ENCODE measurements at regions not wholly inside any gene's neighbourhood (a gene's known extent, or its start where the extent isn't known, plus 50 kb on each side); places are given as distances from the start of the nearest gene placed in this dataset.
"Not testable (repeated sequence)": the region's sequence is repeated elsewhere in the genome, so short reads cannot be mapped to it uniquely, and the experiment has no call there.

GRCh38 chr9:103186959-103187358, 191.8 kb downstream of the CYLC2 start:
- DNase-seq (ENCODE audit: extremely low spot score), result no peak
- TF ChIP-seq CTCF (IDR thresholded peaks at IDR 0.05; ENCODE audit: control extremely low read depth, extremely low read depth, low read depth, missing control alignments), result no peak
- CTCF ChIA-PET, result interaction anchor here (1.0 kb wide), 1 partner anchor 8 kb away, joined by 3 read pairs; no protein-coding TSS in a partner anchor
- POLR2A ChIA-PET, result no interaction called here

GRCh38 chr9:103188781-103189350, 193.7 kb downstream of the CYLC2 start:
- TF ChIP-seq CTCF (IDR thresholded peaks at IDR 0.05; ENCODE audit: control extremely low read depth, extremely low read depth, low read depth, missing control alignments), result no peak
- ChIA-PET CTCF (no interaction called here), POLR2A (no interaction called here)
- DNase-seq (ENCODE audit: extremely low spot score), result no peak

- no peak for TF ChIP-seq CTCF (IDR thresholded peaks at IDR 0.05; ENCODE audit: control extremely low read depth, extremely low read depth, low read depth, missing control alignments)
- CTCF ChIA-PET, result no interaction called here
- POLR2A ChIA-PET, result no interaction called here
- no peak for DNase-seq (ENCODE audit: extremely low spot score)
Observed at GRCh38 chr9:103193992-103194391, 198.9 kb downstream of the CYLC2 start.

GRCh38 chr9:103203172-103203571, 208.0 kb downstream of the CYLC2 start:
- POLR2A ChIA-PET, result no interaction called here
- CTCF ChIA-PET, result no interaction called here
- TF ChIP-seq CTCF (IDR thresholded peaks at IDR 0.05; ENCODE audit: control extremely low read depth, extremely low read depth, low read depth, missing control alignments), result no peak

GRCh38 chr9:103205881-103206585, 210.9 kb downstream of the CYLC2 start:
- DNase-seq (ENCODE audit: extremely low spot score); POLR2A ChIA-PET: not testable (repeated sequence)
- CTCF ChIA-PET, result interaction anchor here (1.7 kb wide), 1 partner anchor 42 kb away, joined by 3 read pairs; no protein-coding TSS in a partner anchor

More at GRCh38 chr9:103203172-103203571, 208.0 kb downstream of the CYLC2 start:
- DNase-seq (ENCODE audit: extremely low spot score), result no peak

- ChIA-PET POLR2A (no interaction called here), CTCF (no interaction called here)
- no peak for TF ChIP-seq CTCF (IDR thresholded peaks at IDR 0.05; ENCODE audit: control extremely low read depth, extremely low read depth, low read depth, missing control alignments)
Observed at GRCh38 chr9:103210607-103211006, 215.5 kb downstream of the CYLC2 start.

GRCh38 chr9:103215197-103215596, 220.1 kb downstream of the CYLC2 start:
- POLR2A ChIA-PET, result no interaction called here
- no peak for TF ChIP-seq CTCF (IDR thresholded peaks at IDR 0.05; ENCODE audit: control extremely low read depth, extremely low read depth, low read depth, missing control alignments)
- no peak for DNase-seq (ENCODE audit: extremely low spot score)
- CTCF ChIA-PET, result no interaction called here

More at GRCh38 chr9:103210607-103211006, 215.5 kb downstream of the CYLC2 start:
- no peak for DNase-seq (ENCODE audit: extremely low spot score)

Measured in GM10248 (cell line).